Parathyroid adenoma (tissue), 2 donors: ENCODE measurements at regions not wholly inside any gene's neighbourhood (a gene's known extent, or its start where the extent isn't known, plus 50 kb on each side); places are given as distances from the start of the nearest gene placed in this dataset.
"Not testable (repeated sequence)": the region's sequence is repeated elsewhere in the genome, so short reads cannot be mapped to it uniquely, and the experiment has no call there.

Experiments used
- H2AFZ ChIP-seq: fragments of 300-600 bp; sonication (generic); one replicate; pipeline ENCODE4 v1.7.0; 2017; ENCODE audit warnings: antibody characterized with exemption, mild to moderate bottlenecking
- H3K27ac ChIP-seq: fragments of 300-600 bp; sonication (generic); one replicate; pipeline ENCODE4 v1.7.0; 2017
- H3K27me3 ChIP-seq: fragments of 300-600 bp; sonication (generic); one replicate; pipeline ENCODE4 v1.7.0; 2017; ENCODE audit warnings: low read length; ENCODE audit not compliant: control insufficient read depth, insufficient read depth
- H3K36me3 ChIP-seq: fragments of 300-600 bp; sonication (generic); one replicate; pipeline ENCODE4 v1.7.0; 2017; ENCODE audit warnings: low read length; ENCODE audit not compliant: control insufficient read depth, insufficient read depth
- H3K4me1 ChIP-seq: fragments of 300-600 bp; sonication (generic); one replicate; pipeline ENCODE4 v1.7.0; 2017; ENCODE audit warnings: control low read depth
- H3K4me2 ChIP-seq: fragments of 300-600 bp; sonication (generic); one replicate; pipeline ENCODE4 v1.7.0; 2017; ENCODE audit warnings: low read length
- H3K4me3 ChIP-seq: fragments of 300-600 bp; sonication (generic); one replicate; pipeline ENCODE4 v1.7.0; 2017; ENCODE audit warnings: low read depth, low read length
- H3K79me2 ChIP-seq: fragments of 300-600 bp; sonication (generic); one replicate; pipeline ENCODE4 v1.7.0; 2017; ENCODE audit warnings: control low read depth
- H3K9ac ChIP-seq: fragments of 300-600 bp; sonication (generic); one replicate; pipeline ENCODE4 v1.7.0; 2017; ENCODE audit warnings: mild to moderate bottlenecking
- H3K9me3 ChIP-seq: fragments of 300-600 bp; sonication (generic); one replicate; pipeline ENCODE4 v1.7.0; 2017; ENCODE audit warnings: low read length; ENCODE audit not compliant: control insufficient read depth
- TF ChIP-seq, protein P1 (sequence below): fragments of 300-600 bp; sonication (generic); IDR thresholded peaks from one replicate; pipeline ENCODE4 v1.7.0; 2017; ENCODE audit warnings: antibody characterized with exemption, mild to moderate bottlenecking
- donor health status: primary hyperparathyroidism.

DNA sequence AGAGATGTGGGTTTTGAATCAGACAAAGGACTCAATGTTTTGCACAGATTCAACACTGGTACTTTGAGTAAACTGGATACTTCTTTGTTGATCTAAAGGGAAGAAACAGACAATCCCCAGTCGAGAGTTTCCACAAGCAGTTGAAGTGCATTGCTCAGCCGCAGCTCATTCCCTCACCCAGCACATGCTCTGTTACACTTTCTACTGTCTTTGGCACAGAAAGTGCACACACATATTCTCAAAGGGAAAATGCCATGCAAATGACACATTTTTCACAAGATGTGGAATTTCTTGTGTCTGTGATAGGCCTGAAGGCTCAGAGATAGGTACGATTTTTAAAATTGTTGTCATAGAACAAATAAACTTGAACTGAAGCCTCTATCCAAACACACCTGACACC is 258.9 kb upstream of the TRIB2 start:
- Histone ChIP-seq H3K4me3 (no peak overlapping the region), H3K4me2 (no peak overlapping the region), H2AFZ (peak overlapping the region; percentile 82), H3K36me3 (no peaks in the 10 kb centered on the region), H3K27ac (peak overlapping the region; percentile 97), H3K4me1 (peaks cover 16% of the 10 kb centered on the region), H3K9ac (no peak overlapping the region), H3K27me3 (no peaks in the 10 kb centered on the region), H3K9me3 (no peaks in the 10 kb centered on the region), H3K79me2 (no peaks in the 10 kb centered on the region)
- TF ChIP-seq, protein P1, sequence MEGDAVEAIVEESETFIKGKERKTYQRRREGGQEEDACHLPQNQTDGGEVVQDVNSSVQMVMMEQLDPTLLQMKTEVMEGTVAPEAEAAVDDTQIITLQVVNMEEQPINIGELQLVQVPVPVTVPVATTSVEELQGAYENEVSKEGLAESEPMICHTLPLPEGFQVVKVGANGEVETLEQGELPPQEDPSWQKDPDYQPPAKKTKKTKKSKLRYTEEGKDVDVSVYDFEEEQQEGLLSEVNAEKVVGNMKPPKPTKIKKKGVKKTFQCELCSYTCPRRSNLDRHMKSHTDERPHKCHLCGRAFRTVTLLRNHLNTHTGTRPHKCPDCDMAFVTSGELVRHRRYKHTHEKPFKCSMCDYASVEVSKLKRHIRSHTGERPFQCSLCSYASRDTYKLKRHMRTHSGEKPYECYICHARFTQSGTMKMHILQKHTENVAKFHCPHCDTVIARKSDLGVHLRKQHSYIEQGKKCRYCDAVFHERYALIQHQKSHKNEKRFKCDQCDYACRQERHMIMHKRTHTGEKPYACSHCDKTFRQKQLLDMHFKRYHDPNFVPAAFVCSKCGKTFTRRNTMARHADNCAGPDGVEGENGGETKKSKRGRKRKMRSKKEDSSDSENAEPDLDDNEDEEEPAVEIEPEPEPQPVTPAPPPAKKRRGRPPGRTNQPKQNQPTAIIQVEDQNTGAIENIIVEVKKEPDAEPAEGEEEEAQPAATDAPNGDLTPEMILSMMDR: no peak

DNA sequence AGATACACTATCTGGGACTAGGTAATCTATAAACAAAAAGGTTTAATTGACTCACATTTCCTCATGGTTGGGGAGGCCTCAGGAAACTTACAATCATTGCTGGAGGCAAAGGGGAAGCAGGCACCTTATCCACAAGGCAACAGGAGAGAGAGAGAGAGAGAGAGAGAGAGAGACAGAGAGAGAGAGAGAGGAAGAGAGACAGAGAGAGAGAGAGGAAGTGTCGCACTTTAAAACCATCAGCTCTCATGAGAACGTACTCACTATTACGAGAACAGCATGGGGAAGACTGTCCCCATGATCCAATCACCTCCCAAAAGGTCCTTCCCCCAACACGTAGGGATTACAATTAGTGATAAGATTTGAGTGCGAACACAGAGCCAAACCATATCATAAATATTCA is 253.5 kb upstream of the TRIB2 start:
- Histone ChIP-seq H3K4me2 (no peak overlapping the region), H3K79me2 (no peaks in the 10 kb centered on the region), H3K36me3 (no peaks in the 10 kb centered on the region), H3K9me3 (no peaks in the 10 kb centered on the region), H3K27ac (no peak overlapping the region), H2AFZ (no peak overlapping the region), H3K27me3 (no peaks in the 10 kb centered on the region), H3K9ac (no peak overlapping the region), H3K4me1 (no peaks in the 10 kb centered on the region), H3K4me3 (no peak overlapping the region)
- TF ChIP-seq, protein P1: no peak

DNA sequence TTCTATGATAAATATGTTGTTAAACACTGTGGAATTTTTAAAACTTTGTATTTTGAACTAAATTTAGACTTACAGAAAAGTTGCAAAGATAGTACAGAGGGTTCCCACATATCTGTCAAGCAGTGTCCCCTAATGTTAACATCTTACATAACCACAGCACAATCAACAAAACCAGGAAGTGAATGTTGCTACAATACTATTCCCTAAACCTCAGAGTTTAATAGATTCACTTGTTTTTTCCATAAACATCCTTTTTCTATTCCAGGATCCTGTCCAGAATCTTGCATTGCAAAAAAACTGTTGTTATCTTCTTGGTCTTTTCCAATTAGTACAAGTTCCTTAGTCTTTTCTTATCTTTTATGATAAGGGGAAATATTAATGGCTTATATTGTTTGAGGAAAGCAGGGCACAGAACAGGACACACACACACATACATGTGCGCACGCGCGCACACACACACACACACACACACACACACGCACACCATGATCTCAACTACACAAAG is 251.1 kb upstream of the TRIB2 start:
- Histone ChIP-seq H3K4me3 (no peak overlapping the region), H3K9ac (no peak overlapping the region), H3K79me2 (no peaks in the 10 kb centered on the region), H3K4me2 (no peak overlapping the region), H3K9me3 (no peaks in the 10 kb centered on the region), H2AFZ (peak overlapping the region; percentile 13), H3K36me3 (no peaks in the 10 kb centered on the region), H3K27me3 (no peaks in the 10 kb centered on the region), H3K4me1 (no peaks in the 10 kb centered on the region), H3K27ac (no peak overlapping the region)
- TF ChIP-seq, protein P1: no peak

DNA sequence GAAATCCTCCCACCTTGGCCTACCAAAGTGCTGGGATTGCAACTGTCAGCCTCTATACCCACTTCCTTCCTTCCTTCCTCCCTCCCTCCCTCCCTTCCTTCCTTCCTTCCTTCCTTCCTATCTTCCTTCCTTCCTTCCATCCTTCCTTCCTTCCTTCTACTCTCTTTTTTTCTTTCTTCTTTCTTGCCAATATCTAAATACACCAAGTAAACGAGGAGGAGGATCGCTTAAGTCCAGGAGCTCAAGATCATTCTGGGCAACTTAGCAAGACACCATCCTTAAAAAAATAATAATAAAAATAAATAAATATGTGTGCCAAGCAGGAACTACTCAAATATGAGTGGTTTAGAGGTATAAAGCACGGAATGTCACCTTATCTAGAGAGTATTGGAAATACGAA is 249.4 kb upstream of the TRIB2 start:
- Histone ChIP-seq H3K9me3 (no peaks in the 10 kb centered on the region), H3K79me2 (no peaks in the 10 kb centered on the region), H3K4me3 (no peak overlapping the region), H2AFZ (no peak overlapping the region), H3K36me3 (no peaks in the 10 kb centered on the region), H3K9ac (no peak overlapping the region), H3K27me3 (no peaks in the 10 kb centered on the region), H3K4me2 (no peak overlapping the region), H3K27ac (no peak overlapping the region), H3K4me1 (no peaks in the 10 kb centered on the region)
- TF ChIP-seq, protein P1: no peak

DNA sequence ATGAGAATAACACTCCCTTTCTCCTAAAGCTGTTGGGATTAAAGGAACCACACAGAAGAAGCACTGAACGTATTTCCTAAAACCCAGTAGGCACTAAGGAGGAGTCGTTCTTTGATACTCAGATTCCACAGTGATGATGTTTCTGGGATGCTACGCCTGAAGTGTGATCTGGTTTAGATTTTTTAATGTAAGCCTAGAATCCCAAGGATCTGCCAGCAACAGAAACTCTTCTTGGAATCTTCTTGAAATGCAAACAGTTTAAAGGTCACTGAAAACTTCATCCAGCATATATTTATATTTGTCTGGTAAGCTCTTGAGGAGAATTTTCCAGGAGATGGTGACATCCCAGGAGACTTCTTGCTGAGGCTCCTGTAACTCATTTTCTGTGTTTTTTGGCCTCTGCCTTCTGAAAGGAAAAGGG is 247.6 kb upstream of the TRIB2 start:
- H3K9ac ChIP-seq: no peak overlapping the region
- H2AFZ ChIP-seq: no peak overlapping the region
- no peaks in the 10 kb centered on the region for H3K4me1 ChIP-seq
- H3K79me2 ChIP-seq: no peaks in the 10 kb centered on the region
- TF ChIP-seq, protein P1: no peak
- H3K9me3 ChIP-seq: no peaks in the 10 kb centered on the region
- H3K4me3 ChIP-seq: no peak overlapping the region
- H3K27me3 ChIP-seq: no peaks in the 10 kb centered on the region
- no peak overlapping the region for H3K27ac ChIP-seq
- H3K4me2 ChIP-seq: no peak overlapping the region
- H3K36me3 ChIP-seq: no peaks in the 10 kb centered on the region

DNA sequence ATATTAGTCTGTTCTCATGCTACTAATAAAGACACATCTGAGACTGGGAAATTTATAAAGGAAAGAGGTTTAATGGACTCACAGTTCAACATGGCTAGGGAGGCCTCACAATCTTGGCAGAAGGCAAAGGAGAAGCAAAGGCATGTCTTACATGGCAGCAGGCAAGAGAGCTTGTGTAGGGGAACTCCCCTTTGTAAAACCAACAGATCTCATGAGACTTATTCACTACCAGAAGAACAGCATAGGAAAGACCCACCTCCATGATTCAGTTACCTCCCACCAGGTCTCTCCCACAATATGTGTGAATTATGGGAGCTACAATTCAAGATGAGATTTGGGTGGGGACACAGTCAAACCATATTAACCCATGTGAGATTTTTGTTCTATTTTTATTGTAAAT is 244.5 kb upstream of the TRIB2 start:
- not testable (repeated sequence) for H3K79me2 ChIP-seq, H3K4me2 ChIP-seq

More for the DNA sequence above, 244.5 kb upstream of the TRIB2 start:
- H3K4me3 ChIP-seq, H3K4me1 ChIP-seq, H3K9me3 ChIP-seq, H3K27ac ChIP-seq, H3K36me3 ChIP-seq, H3K9ac ChIP-seq, H2AFZ ChIP-seq, H3K27me3 ChIP-seq: not testable (repeated sequence)
